Testis (tissue), 2 donors: ENCODE measurements at regions not wholly inside any gene's neighbourhood (a gene's known extent, or its start where the extent isn't known, plus 50 kb on each side); places are given as distances from the start of the nearest gene placed in this dataset.

Experiments
- CTCF ChIP-seq, 3 experiments: fragments of 450-650 bp in 2 of 3; fragments of 200-600 bp in 1 of 3; sonication (generic) in 1 of 3; IDR thresholded peaks; one replicate each; pipeline ENCODE4 v1.5.1; 2016 to 2019; ENCODE audit warnings: antibody characterized with exemption in 3 of 3, mild to moderate bottlenecking in 2 of 3, moderate library complexity in 1 of 3
- POLR2A ChIP-seq: fragments of 450-650 bp; IDR thresholded peaks from one replicate; pipeline ENCODE4 v1.6.1; 2017; ENCODE audit warnings: antibody characterized with exemption, mild to moderate bottlenecking, moderate library complexity

DNA sequence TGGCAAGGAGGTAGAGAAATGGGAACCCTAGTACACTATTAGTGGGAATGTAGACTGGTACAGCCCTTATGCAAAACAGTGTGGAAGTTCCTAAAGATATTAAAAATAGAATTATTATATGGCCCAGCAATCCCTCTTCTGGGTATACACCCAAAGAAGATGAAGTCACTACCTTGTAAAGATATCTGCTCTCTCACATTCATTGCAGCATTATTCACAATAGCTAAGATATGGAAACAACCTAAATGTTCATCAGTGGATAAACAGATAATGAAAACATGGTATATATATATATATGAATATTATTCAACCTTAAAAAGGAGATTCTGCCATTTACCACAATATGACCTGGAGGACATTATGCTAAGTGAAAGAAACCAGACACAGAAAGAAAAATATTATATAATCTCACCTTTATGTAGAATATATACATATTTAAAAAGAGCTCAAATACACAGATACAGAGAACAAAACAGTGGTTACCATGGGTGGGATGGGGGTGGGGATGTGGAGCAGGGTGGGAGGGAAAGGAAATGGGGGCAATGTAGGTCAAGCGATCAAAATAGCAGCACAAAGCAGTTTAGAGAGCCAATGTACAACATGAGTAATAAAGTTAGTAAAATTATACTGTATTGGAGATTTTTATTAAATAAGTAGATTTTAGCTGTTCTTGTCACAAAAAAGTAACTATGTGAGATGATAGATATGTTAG lies 138.6 kb downstream of the SPRY1 start:
- no peak for TF ChIP-seq CTCF (IDR thresholded peaks at IDR 0.05)
- TF ChIP-seq POLR2A = no peak
